GM23338 (cell line): ENCODE measurements at regions not wholly inside any gene's neighbourhood (a gene's known extent, or its start where the extent isn't known, plus 50 kb on each side); places are given as distances from the start of the nearest gene placed in this dataset.

Experiments used
- ATAC-seq: fragments of 200-7000 bp; cut with Tn5 transposase; 3 replicates; pipeline ENCODE4 v1.9.1; 2020
- DNase-seq: peaks from one replicate; pipeline ENCODE4 v3.0.0-alpha.2; 2015; ENCODE audit warnings: low spot score
- H2AFZ ChIP-seq: fragments of 200-600 bp; sonication (generic); 2 replicates; pipeline ENCODE4 v1.8.0; 2016; ENCODE audit warnings: antibody characterized with exemption, mild to moderate bottlenecking, moderate library complexity
- H3F3A ChIP-seq: fragments of 200-600 bp; sonication (generic); replicated peaks from 2 replicates; pipeline ENCODE4 v1.8.0; 2017; ENCODE audit warnings: antibody characterized with exemption, mixed run types, low read depth
- H3K27ac ChIP-seq: fragments of 200-600 bp; sonication (generic); 2 replicates; pipeline ENCODE4 v1.6.1; 2016; ENCODE audit warnings: low read depth
- H3K27me3 ChIP-seq: fragments of 200-600 bp; sonication (generic); 2 replicates; pipeline ENCODE4 v1.8.0; 2016; ENCODE audit warnings: mild to moderate bottlenecking, mixed run types, moderate library complexity; ENCODE audit not compliant: insufficient read depth
- H3K36me3 ChIP-seq: fragments of 200-600 bp; sonication (generic); 2 replicates; pipeline ENCODE4 v1.8.0; 2016; ENCODE audit warnings: mild to moderate bottlenecking; ENCODE audit not compliant: insufficient read depth
- H3K4me1 ChIP-seq: fragments of 200-600 bp; sonication (generic); 2 replicates; pipeline ENCODE4 v1.8.0; 2016; ENCODE audit warnings: mild to moderate bottlenecking, moderate library complexity; ENCODE audit not compliant: insufficient read depth
- H3K4me2 ChIP-seq: fragments of 200-600 bp; sonication (generic); 2 replicates; pipeline ENCODE4 v1.7.1; 2017; ENCODE audit warnings: mixed run types
- H3K4me3 ChIP-seq: fragments of 200-600 bp; sonication (generic); 2 replicates; pipeline ENCODE4 v1.6.1; 2016; ENCODE audit warnings: mixed run types
- H3K79me2 ChIP-seq: fragments of 200-600 bp; sonication (generic); replicated peaks from 2 replicates; pipeline ENCODE4 v1.8.0; 2017; ENCODE audit warnings: mild to moderate bottlenecking; ENCODE audit not compliant: insufficient read depth
- H3K9me2 ChIP-seq: fragments of 200-600 bp; sonication (generic); 2 replicates; pipeline ENCODE4 v1.8.0; 2017; ENCODE audit not compliant: insufficient read depth
- H4K20me1 ChIP-seq: fragments of 200-600 bp; sonication (generic); replicated peaks from 2 replicates; pipeline ENCODE4 v1.8.0; 2017; ENCODE audit warnings: mild to moderate bottlenecking; ENCODE audit not compliant: insufficient read depth
- H3K27ac Mint-ChIP-seq: 2 replicates; pipeline ENCODE4 v1.8.0; 2020; ENCODE audit warnings: inconsistent platforms, mild to moderate bottlenecking, moderate library complexity, mixed read lengths
- H3K27me3 Mint-ChIP-seq: 3 replicates; pipeline ENCODE4 v1.8.0; 2022; ENCODE audit warnings: low read depth, mild to moderate bottlenecking, moderate library complexity, mixed read lengths, inconsistent platforms; ENCODE audit not compliant: insufficient read depth, poor library complexity
- H3K36me3 Mint-ChIP-seq: 3 replicates; pipeline ENCODE4 v1.8.0; 2021; ENCODE audit warnings: low read depth, mild to moderate bottlenecking, inconsistent platforms, moderate library complexity, mixed read lengths
- H3K4me1 Mint-ChIP-seq: 3 replicates; pipeline ENCODE4 v1.8.0; 2020; ENCODE audit warnings: mild to moderate bottlenecking, inconsistent platforms, mixed read lengths
- H3K4me3 Mint-ChIP-seq: 3 replicates; pipeline ENCODE4 v1.8.0; 2021; ENCODE audit warnings: moderate library complexity, mild to moderate bottlenecking, inconsistent platforms, mixed read lengths
- H3K9me3 Mint-ChIP-seq: 3 replicates; pipeline ENCODE4 v1.8.0; 2020; ENCODE audit warnings: moderate library complexity, mild to moderate bottlenecking, inconsistent platforms, mixed read lengths
- CREB1 ChIP-seq: fragments of 250-450 bp; sonication (Bioruptor Pico); IDR thresholded peaks from 2 replicates; pipeline ENCODE4 v1.5.0; 2020; ENCODE audit warnings: low read depth, mild to moderate bottlenecking, moderate library complexity
- EZH2 ChIP-seq: fragments of 200-600 bp; sonication (generic); IDR thresholded peaks from one replicate; pipeline ENCODE4 v1.8.0; 2017; ENCODE audit warnings: antibody characterized with exemption, mild to moderate bottlenecking, low read depth; ENCODE audit not compliant: unreplicated experiment
- EZH2phosphoT487 ChIP-seq: fragments of 200-600 bp; sonication (generic); IDR thresholded peaks from one replicate; pipeline ENCODE4 v1.8.1; 2018; ENCODE audit warnings: antibody characterized with exemption; ENCODE audit not compliant: unreplicated experiment
- JUNB ChIP-seq: IDR thresholded peaks from one replicate; pipeline ENCODE4 v1.6.1; 2016; ENCODE audit warnings: antibody characterized with exemption; ENCODE audit not compliant: unreplicated experiment
- NANOG ChIP-seq: IDR thresholded peaks from 2 replicates; pipeline ENCODE4 v1.6.1; 2016; ENCODE audit warnings: antibody characterized with exemption, borderline replicate concordance
- POLR2AphosphoS5 ChIP-seq: IDR thresholded peaks from 2 replicates; pipeline ENCODE4 v1.6.1; 2016; ENCODE audit warnings: antibody characterized with exemption, low read depth
- STAT1 ChIP-seq: IDR thresholded peaks from one replicate; pipeline ENCODE4 v1.6.1; 2016; ENCODE audit warnings: antibody characterized with exemption; ENCODE audit not compliant: unreplicated experiment
- ZNF114 ChIP-seq: fragments of 250-450 bp; sonication (Bioruptor Pico); IDR thresholded peaks from 2 replicates; pipeline ENCODE4 v1.5.0; 2020; ENCODE audit warnings: mild to moderate bottlenecking, moderate library complexity
- ZNF331 ChIP-seq: fragments of 250-450 bp; sonication (Bioruptor Pico); IDR thresholded peaks from 2 replicates; pipeline ENCODE4 v1.5.0; 2020; ENCODE audit warnings: low read depth, mild to moderate bottlenecking, moderate library complexity
- TF ChIP-seq, protein P1 (sequence below): IDR thresholded peaks from one replicate; pipeline ENCODE4 v1.6.1; 2018; ENCODE audit warnings: antibody characterized with exemption; ENCODE audit not compliant: unreplicated experiment
- TF ChIP-seq, protein P2 (sequence below), 2 experiments: fragments of 200-600 bp in 1 of 2; sonication (generic) in 1 of 2; conservative IDR thresholded peaks; 2 replicates each; pipeline versions ENCODE4 v1.5.1 to v1.6.1; 2016 to 2017; ENCODE audit warnings: antibody characterized with exemption in 2 of 2, low read depth in 2 of 2, mild to moderate bottlenecking in 2 of 2, moderate library complexity in 1 of 2
- TF ChIP-seq, protein P3 (sequence below): fragments of 250-450 bp; sonication (Bioruptor Pico); IDR thresholded peaks from 2 replicates; pipeline ENCODE4 v1.5.0; 2020; ENCODE audit warnings: mild to moderate bottlenecking, moderate library complexity
- TF ChIP-seq, protein P4 (sequence below): IDR thresholded peaks from 2 replicates; pipeline ENCODE4 v1.6.1; 2016; ENCODE audit warnings: antibody characterized with exemption

DNA sequence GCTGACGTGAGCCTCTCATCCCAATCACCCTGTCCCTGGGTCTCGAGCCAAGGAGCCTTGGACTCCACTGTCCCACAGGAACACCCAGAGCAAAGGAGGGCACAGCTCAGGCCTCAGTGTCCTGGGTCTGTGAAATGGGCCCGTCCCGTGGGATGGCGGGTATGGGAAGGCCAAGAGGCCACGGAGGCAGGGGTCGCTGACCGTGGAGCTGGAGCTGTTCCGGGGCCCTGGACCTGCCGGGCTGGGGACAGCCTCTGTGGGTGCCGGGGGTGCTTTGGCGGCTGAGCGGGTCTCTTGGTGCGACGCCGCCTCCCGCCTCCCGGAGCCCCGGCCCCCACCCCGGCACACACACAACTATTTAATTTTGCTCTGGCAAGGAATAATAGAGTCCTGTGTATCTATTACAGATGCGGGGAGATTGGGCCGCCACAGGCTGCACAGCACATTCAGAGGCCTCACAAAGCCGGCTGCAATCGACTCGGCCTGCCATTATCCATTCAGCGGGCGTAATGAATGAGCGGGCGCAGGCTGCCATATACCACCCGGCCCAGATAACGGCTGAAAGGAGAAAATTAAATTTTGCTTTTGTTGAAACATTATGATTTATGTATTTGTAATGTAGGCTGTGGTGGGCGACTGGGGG, 83.9 kb upstream of the NKX1-1 start:
- H3K4me3 Mint-ChIP-seq = no peak overlapping the region
- peaks cover 24% of the 10 kb centered on the region for H3K9me3 Mint-ChIP-seq
- H2AFZ ChIP-seq = no peak overlapping the region
- no peaks in the 10 kb centered on the region for H3K4me1 Mint-ChIP-seq
- H3K36me3 Mint-ChIP-seq = peaks cover 7% of the 10 kb centered on the region; the same call in 2 of the 3 replicates
- H3F3A ChIP-seq = no peaks in the 10 kb centered on the region
- H3K4me1 ChIP-seq = no peaks in the 10 kb centered on the region
- DNase-seq (no peak), ATAC-seq (no peak)
- H3K36me3 ChIP-seq = no peaks in the 10 kb centered on the region
- no peaks in the 10 kb centered on the region for H3K27me3 ChIP-seq
- TF ChIP-seq JUNB (no peak), ZNF331 (no peak), EZH2phosphoT487 (no peak), EZH2 (no peak), STAT1 (no peak), NANOG (no peak), CREB1 (CRISPR knock-in tag) (no peak), POLR2AphosphoS5 (no peak), ZNF114 (CRISPR knock-in tag) (no peak)
- TF ChIP-seq, protein P1, sequence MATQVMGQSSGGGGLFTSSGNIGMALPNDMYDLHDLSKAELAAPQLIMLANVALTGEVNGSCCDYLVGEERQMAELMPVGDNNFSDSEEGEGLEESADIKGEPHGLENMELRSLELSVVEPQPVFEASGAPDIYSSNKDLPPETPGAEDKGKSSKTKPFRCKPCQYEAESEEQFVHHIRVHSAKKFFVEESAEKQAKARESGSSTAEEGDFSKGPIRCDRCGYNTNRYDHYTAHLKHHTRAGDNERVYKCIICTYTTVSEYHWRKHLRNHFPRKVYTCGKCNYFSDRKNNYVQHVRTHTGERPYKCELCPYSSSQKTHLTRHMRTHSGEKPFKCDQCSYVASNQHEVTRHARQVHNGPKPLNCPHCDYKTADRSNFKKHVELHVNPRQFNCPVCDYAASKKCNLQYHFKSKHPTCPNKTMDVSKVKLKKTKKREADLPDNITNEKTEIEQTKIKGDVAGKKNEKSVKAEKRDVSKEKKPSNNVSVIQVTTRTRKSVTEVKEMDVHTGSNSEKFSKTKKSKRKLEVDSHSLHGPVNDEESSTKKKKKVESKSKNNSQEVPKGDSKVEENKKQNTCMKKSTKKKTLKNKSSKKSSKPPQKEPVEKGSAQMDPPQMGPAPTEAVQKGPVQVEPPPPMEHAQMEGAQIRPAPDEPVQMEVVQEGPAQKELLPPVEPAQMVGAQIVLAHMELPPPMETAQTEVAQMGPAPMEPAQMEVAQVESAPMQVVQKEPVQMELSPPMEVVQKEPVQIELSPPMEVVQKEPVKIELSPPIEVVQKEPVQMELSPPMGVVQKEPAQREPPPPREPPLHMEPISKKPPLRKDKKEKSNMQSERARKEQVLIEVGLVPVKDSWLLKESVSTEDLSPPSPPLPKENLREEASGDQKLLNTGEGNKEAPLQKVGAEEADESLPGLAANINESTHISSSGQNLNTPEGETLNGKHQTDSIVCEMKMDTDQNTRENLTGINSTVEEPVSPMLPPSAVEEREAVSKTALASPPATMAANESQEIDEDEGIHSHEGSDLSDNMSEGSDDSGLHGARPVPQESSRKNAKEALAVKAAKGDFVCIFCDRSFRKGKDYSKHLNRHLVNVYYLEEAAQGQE = no peak
- TF ChIP-seq, protein P2, sequence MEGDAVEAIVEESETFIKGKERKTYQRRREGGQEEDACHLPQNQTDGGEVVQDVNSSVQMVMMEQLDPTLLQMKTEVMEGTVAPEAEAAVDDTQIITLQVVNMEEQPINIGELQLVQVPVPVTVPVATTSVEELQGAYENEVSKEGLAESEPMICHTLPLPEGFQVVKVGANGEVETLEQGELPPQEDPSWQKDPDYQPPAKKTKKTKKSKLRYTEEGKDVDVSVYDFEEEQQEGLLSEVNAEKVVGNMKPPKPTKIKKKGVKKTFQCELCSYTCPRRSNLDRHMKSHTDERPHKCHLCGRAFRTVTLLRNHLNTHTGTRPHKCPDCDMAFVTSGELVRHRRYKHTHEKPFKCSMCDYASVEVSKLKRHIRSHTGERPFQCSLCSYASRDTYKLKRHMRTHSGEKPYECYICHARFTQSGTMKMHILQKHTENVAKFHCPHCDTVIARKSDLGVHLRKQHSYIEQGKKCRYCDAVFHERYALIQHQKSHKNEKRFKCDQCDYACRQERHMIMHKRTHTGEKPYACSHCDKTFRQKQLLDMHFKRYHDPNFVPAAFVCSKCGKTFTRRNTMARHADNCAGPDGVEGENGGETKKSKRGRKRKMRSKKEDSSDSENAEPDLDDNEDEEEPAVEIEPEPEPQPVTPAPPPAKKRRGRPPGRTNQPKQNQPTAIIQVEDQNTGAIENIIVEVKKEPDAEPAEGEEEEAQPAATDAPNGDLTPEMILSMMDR (conservative IDR thresholded peaks at IDR 0.05; ENCODE audit: low read depth in 2 of 2) = no peak
- TF ChIP-seq, protein P3, sequence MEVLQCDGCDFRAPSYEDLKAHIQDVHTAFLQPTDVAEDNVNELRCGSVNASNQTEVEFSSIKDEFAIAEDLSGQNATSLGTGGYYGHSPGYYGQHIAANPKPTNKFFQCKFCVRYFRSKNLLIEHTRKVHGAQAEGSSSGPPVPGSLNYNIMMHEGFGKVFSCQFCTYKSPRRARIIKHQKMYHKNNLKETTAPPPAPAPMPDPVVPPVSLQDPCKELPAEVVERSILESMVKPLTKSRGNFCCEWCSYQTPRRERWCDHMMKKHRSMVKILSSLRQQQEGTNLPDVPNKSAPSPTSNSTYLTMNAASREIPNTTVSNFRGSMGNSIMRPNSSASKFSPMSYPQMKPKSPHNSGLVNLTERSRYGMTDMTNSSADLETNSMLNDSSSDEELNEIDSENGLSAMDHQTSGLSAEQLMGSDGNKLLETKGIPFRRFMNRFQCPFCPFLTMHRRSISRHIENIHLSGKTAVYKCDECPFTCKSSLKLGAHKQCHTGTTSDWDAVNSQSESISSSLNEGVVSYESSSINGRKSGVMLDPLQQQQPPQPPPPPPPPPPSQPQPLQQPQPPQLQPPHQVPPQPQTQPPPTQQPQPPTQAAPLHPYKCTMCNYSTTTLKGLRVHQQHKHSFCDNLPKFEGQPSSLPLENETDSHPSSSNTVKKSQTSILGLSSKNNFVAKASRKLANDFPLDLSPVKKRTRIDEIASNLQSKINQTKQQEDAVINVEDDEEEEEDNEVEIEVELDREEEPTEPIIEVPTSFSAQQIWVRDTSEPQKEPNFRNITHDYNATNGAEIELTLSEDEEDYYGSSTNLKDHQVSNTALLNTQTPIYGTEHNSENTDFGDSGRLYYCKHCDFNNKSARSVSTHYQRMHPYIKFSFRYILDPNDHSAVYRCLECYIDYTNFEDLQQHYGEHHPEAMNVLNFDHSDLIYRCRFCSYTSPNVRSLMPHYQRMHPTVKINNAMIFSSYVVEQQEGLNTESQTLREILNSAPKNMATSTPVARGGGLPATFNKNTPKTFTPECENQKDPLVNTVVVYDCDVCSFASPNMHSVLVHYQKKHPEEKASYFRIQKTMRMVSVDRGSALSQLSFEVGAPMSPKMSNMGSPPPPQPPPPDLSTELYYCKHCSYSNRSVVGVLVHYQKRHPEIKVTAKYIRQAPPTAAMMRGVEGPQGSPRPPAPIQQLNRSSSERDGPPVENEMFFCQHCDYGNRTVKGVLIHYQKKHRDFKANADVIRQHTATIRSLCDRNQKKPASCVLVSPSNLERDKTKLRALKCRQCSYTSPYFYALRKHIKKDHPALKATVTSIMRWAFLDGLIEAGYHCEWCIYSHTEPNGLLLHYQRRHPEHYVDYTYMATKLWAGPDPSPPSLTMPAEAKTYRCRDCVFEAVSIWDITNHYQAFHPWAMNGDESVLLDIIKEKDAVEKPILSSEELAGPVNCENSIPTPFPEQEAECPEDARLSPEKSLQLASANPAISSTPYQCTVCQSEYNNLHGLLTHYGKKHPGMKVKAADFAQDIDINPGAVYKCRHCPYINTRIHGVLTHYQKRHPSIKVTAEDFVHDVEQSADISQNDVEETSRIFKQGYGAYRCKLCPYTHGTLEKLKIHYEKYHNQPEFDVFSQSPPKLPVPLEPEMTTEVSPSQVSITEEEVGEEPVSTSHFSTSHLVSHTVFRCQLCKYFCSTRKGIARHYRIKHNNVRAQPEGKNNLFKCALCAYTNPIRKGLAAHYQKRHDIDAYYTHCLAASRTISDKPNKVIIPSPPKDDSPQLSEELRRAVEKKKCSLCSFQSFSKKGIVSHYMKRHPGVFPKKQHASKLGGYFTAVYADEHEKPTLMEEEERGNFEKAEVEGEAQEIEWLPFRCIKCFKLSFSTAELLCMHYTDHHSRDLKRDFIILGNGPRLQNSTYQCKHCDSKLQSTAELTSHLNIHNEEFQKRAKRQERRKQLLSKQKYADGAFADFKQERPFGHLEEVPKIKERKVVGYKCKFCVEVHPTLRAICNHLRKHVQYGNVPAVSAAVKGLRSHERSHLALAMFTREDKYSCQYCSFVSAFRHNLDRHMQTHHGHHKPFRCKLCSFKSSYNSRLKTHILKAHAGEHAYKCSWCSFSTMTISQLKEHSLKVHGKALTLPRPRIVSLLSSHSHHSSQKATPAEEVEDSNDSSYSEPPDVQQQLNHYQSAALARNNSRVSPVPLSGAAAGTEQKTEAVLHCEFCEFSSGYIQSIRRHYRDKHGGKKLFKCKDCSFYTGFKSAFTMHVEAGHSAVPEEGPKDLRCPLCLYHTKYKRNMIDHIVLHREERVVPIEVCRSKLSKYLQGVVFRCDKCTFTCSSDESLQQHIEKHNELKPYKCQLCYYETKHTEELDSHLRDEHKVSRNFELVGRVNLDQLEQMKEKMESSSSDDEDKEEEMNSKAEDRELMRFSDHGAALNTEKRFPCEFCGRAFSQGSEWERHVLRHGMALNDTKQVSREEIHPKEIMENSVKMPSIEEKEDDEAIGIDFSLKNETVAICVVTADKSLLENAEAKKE (CRISPR knock-in tag) = no peak
- TF ChIP-seq, protein P4, sequence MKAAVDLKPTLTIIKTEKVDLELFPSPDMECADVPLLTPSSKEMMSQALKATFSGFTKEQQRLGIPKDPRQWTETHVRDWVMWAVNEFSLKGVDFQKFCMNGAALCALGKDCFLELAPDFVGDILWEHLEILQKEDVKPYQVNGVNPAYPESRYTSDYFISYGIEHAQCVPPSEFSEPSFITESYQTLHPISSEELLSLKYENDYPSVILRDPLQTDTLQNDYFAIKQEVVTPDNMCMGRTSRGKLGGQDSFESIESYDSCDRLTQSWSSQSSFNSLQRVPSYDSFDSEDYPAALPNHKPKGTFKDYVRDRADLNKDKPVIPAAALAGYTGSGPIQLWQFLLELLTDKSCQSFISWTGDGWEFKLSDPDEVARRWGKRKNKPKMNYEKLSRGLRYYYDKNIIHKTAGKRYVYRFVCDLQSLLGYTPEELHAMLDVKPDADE = no peak
- H3K27ac Mint-ChIP-seq = no peak overlapping the region
- H3K9me2 ChIP-seq = no peaks in the 10 kb centered on the region
- no peak overlapping the region for H3K4me3 ChIP-seq
- H3K79me2 ChIP-seq = no peaks in the 10 kb centered on the region
- peaks cover 5% of the 10 kb centered on the region for H3K27me3 Mint-ChIP-seq
- H3K27ac ChIP-seq = no peak overlapping the region
- H4K20me1 ChIP-seq = no peaks in the 10 kb centered on the region
- H3K4me2 ChIP-seq = no peak overlapping the region
